H1 (cell line): ENCODE measurements at regions not wholly inside any gene's neighbourhood (a gene's known extent, or its start where the extent isn't known, plus 50 kb on each side); places are given as distances from the start of the nearest gene placed in this dataset.

Experiments used
- CTCF ChIA-PET: fragments of 300-600 bp; sonication (Branson Sonifier 250); formaldehyde crosslinking; loops from one replicate; lab custom pipeline; 2021; ENCODE audit not compliant: partially characterized antibody; lab: Charles Lee
- POLR2A ChIA-PET: fragments of 300-600 bp; sonication (Branson Sonifier 250); formaldehyde crosslinking; loops from one replicate; lab custom pipeline; 2021; ENCODE audit warnings: inconsistent platforms; ENCODE audit not compliant: partially characterized antibody; lab: Charles Lee
- DNase-seq, 2 experiments: peaks; one replicate each; pipeline versions ENCODE4 v3.0.0 to v3.0.0-alpha.2; 2010 to 2022; ENCODE audit warnings: low spot score in 2 of 2, low read depth in 1 of 2, mixed read lengths in 1 of 2
- FAIRE-seq: peaks from 2 replicates; lab custom pipeline; 2011; peaks lifted over from hg19 to GRCh38; lab: Jason Lieb, UNC
- H2AFZ ChIP-seq: 2 replicates; pipeline ENCODE4 v1.8.1; 2012; ENCODE audit warnings: low read length, inconsistent platforms
- H2AK5ac ChIP-seq: 2 replicates; pipeline ENCODE4 v1.6.1; 2013; ENCODE audit warnings: low read depth, low read length
- H2BK120ac ChIP-seq: replicated peaks from 2 replicates; pipeline ENCODE3; 2013; ENCODE audit warnings: low read depth, low read length, inconsistent platforms
- H2BK12ac ChIP-seq: 2 replicates; pipeline ENCODE4 v1.6.1; 2013; ENCODE audit warnings: low read depth, low read length
- H2BK15ac ChIP-seq: 2 replicates; pipeline ENCODE4 v1.6.1; 2013; ENCODE audit warnings: low read length
- H2BK20ac ChIP-seq: 2 replicates; pipeline ENCODE4 v1.6.1; 2013; ENCODE audit warnings: low read length
- H2BK5ac ChIP-seq: 2 replicates; pipeline ENCODE4 v1.6.1; 2013; ENCODE audit warnings: low read depth, low read length
- H3K14ac ChIP-seq: 2 replicates; pipeline ENCODE4 v1.6.1; 2013; ENCODE audit warnings: inconsistent platforms; ENCODE audit not compliant: insufficient read length
- H3K18ac ChIP-seq: 2 replicates; pipeline ENCODE4 v1.6.1; 2013; ENCODE audit warnings: low read length; ENCODE audit errors: extremely low read depth
- H3K23ac ChIP-seq: 2 replicates; pipeline ENCODE4 v1.6.1; 2013; ENCODE audit warnings: inconsistent platforms; ENCODE audit not compliant: insufficient read length
- H3K23me2 ChIP-seq: 2 replicates; pipeline ENCODE4 v1.6.1; 2013; ENCODE audit warnings: low read depth, low read length
- H3K27ac ChIP-seq: 2 replicates; pipeline ENCODE4 v1.6.1; 2011; ENCODE audit warnings: low read depth, low read length, inconsistent platforms
- H3K27me3 ChIP-seq, 4 experiments: replicated peaks in 1 of 4; 1 replicate in 1 of 4; 2 replicates in 3 of 4; pipeline versions ENCODE4 v1.6.1 to v1.8.1; 2011 to 2013; ENCODE audit warnings: low read length in 3 of 4, mild to moderate bottlenecking in 3 of 4, inconsistent platforms in 2 of 4, mixed read lengths in 2 of 4, moderate library complexity in 1 of 4; ENCODE audit not compliant: control insufficient read depth in 3 of 4, insufficient read depth in 3 of 4; ENCODE audit errors: extremely low read depth in 1 of 4
- H3K36me3 ChIP-seq, 4 experiments: 2 replicates each; pipeline versions ENCODE4 v1.6.1 to v1.8.1; 2011 to 2013; ENCODE audit warnings: mild to moderate bottlenecking in 4 of 4, low read length in 3 of 4, moderate library complexity in 2 of 4, control low read depth in 1 of 4, inconsistent platforms in 1 of 4; ENCODE audit not compliant: insufficient read depth in 4 of 4, control insufficient read depth in 2 of 4
- H3K4ac ChIP-seq: replicated peaks from 2 replicates; pipeline ENCODE3; 2013; ENCODE audit warnings: low read length, low read depth, mixed read lengths, inconsistent platforms; ENCODE audit not compliant: insufficient read length
- H3K4me1 ChIP-seq, 4 experiments: replicated peaks in 1 of 4; 1 replicate in 1 of 4; 2 replicates in 3 of 4; pipeline versions ENCODE4 v1.6.1 to v1.8.1; 2011 to 2013; ENCODE audit warnings: low read length in 3 of 4, inconsistent platforms in 2 of 4, mixed read lengths in 1 of 4; ENCODE audit not compliant: insufficient read depth in 4 of 4, control insufficient read depth in 3 of 4
- H3K4me2 ChIP-seq, 2 experiments: 2 replicates each; pipeline versions ENCODE4 v1.6.1 to v1.8.1; 2011 to 2013; ENCODE audit warnings: low read depth in 2 of 2, low read length in 2 of 2, control low read depth in 1 of 2, inconsistent platforms in 1 of 2, mild to moderate bottlenecking in 1 of 2; ENCODE audit not compliant: insufficient read depth in 1 of 2
- H3K4me3 ChIP-seq, 4 experiments: fragments of 200-600, 300-600 bp in 1 of 4; sonication (generic), shearing (Covaris generic), sonication (Bioruptor Twin) in 1 of 4; 2 replicates each; pipeline versions ENCODE4 v1.5.1 to v1.8.1; 2011 to 2016; ENCODE audit warnings: low read length in 4 of 4, low read depth in 3 of 4, control low read depth in 2 of 4, inconsistent platforms in 2 of 4, mild to moderate bottlenecking in 2 of 4, mixed read lengths in 1 of 4, moderate library complexity in 1 of 4; ENCODE audit not compliant: insufficient read depth in 2 of 4; ENCODE audit errors: extremely low read depth in 1 of 4
- H3K56ac ChIP-seq: replicated peaks from 2 replicates; pipeline ENCODE3; 2013; ENCODE audit warnings: low read depth, mild to moderate bottlenecking, mixed read lengths, low read length, inconsistent platforms; ENCODE audit not compliant: insufficient read length
- H3K79me1 ChIP-seq: 2 replicates; pipeline ENCODE4 v1.6.1; 2013; ENCODE audit warnings: low read depth, low read length, control low read depth
- H3K79me2 ChIP-seq, 2 experiments: 2 replicates each; pipeline versions ENCODE4 v1.6.1 to v1.8.1; 2012 to 2013; ENCODE audit warnings: low read length in 2 of 2, mild to moderate bottlenecking in 2 of 2, inconsistent platforms in 1 of 2; ENCODE audit not compliant: insufficient read depth in 2 of 2, control insufficient read depth in 1 of 2
- H3K9ac ChIP-seq, 4 experiments: replicated peaks in 1 of 4; 1 replicate in 1 of 4; 2 replicates in 3 of 4; pipeline versions ENCODE4 v1.6.1 to v1.8.1; 2011 to 2013; ENCODE audit warnings: low read depth in 3 of 4, low read length in 3 of 4, control low read depth in 2 of 4, mild to moderate bottlenecking in 2 of 4, moderate library complexity in 2 of 4, inconsistent platforms in 1 of 4; ENCODE audit errors: extremely low read depth in 1 of 4
- H3K9me3 ChIP-seq, 2 experiments: 2 replicates each; pipeline versions ENCODE4 v1.6.1 to v1.8.1; 2012 to 2013; ENCODE audit warnings: mild to moderate bottlenecking in 2 of 2, moderate library complexity in 2 of 2, control low read depth in 1 of 2, inconsistent platforms in 1 of 2, low read depth in 1 of 2, low read length in 1 of 2, mixed read lengths in 1 of 2; ENCODE audit not compliant: insufficient read depth in 2 of 2
- H4K20me1 ChIP-seq, 2 experiments: replicated peaks in 1 of 2; 2 replicates each; pipeline versions ENCODE3 to v1.8.1; 2011 to 2013; ENCODE audit warnings: inconsistent platforms in 2 of 2, low read length in 2 of 2, mild to moderate bottlenecking in 1 of 2; ENCODE audit not compliant: insufficient read depth in 2 of 2, control insufficient read depth in 1 of 2
- H4K5ac ChIP-seq: 2 replicates; pipeline ENCODE4 v1.6.1; 2013; ENCODE audit warnings: low read length, low read depth, mixed read lengths, inconsistent platforms; ENCODE audit not compliant: insufficient read length
- H4K8ac ChIP-seq: 2 replicates; pipeline ENCODE4 v1.8.0; 2013; ENCODE audit warnings: mild to moderate bottlenecking, moderate library complexity, low read length, inconsistent platforms; ENCODE audit not compliant: insufficient read depth; ENCODE audit errors: extremely low read depth
- H4K91ac ChIP-seq: replicated peaks from 2 replicates; pipeline ENCODE3; 2013; ENCODE audit warnings: low read length, mixed read lengths, inconsistent platforms; ENCODE audit not compliant: insufficient read length
- ATF2 ChIP-seq: IDR thresholded peaks from 2 replicates; pipeline ENCODE4 v1.6.1; 2012; ENCODE audit warnings: low read length, inconsistent platforms
- CHD1 ChIP-seq: IDR thresholded peaks from 2 replicates; pipeline ENCODE4 v1.6.1; 2012; ENCODE audit warnings: low read depth, low read length, improper control_type of control experiment
- EP300 ChIP-seq, 2 experiments: IDR thresholded peaks; 1 replicate in 1 of 2; 2 replicates in 1 of 2; pipeline ENCODE4 v1.6.1; 2011 to 2012; ENCODE audit warnings: low read depth in 2 of 2, low read length in 2 of 2, mild to moderate bottlenecking in 2 of 2, borderline replicate concordance in 1 of 2, inconsistent platforms in 1 of 2, moderate library complexity in 1 of 2
- KDM4A ChIP-seq: IDR thresholded peaks from one replicate; pipeline ENCODE4 v1.7.1; 2012; ENCODE audit warnings: low read depth, mild to moderate bottlenecking, moderate library complexity, low read length, inconsistent platforms; ENCODE audit not compliant: severe bottlenecking
- MAFK ChIP-seq: IDR thresholded peaks from 2 replicates; pipeline ENCODE4 v1.6.1; 2012; ENCODE audit warnings: low read depth, mild to moderate bottlenecking, improper control_type of control experiment, low read length
- NRF1 ChIP-seq: IDR thresholded peaks from 2 replicates; pipeline ENCODE4 v1.6.1; 2011; ENCODE audit warnings: mild to moderate bottlenecking, low read depth, low read length, improper control_type of control experiment
- RBBP5 ChIP-seq: IDR thresholded peaks from 2 replicates; pipeline ENCODE4 v1.7.1; 2012; ENCODE audit warnings: low read depth, mild to moderate bottlenecking, inconsistent platforms, low read length, moderate library complexity, borderline replicate concordance
- SIN3A ChIP-seq, 2 experiments: IDR thresholded peaks in 1 of 2; conservative IDR thresholded peaks in 1 of 2; 2 replicates each; pipeline ENCODE4 v1.6.1; 2011 to 2012; ENCODE audit warnings: low read length in 2 of 2, improper control_type of control experiment in 1 of 2, low read depth in 1 of 2, mild to moderate bottlenecking in 1 of 2
- SP4 ChIP-seq: IDR thresholded peaks from 2 replicates; pipeline ENCODE4 v1.6.1; 2012; ENCODE audit warnings: low read length, inconsistent platforms
- TAF7 ChIP-seq: optimal IDR thresholded peaks from 2 replicates; pipeline ENCODE3; 2011; ENCODE audit warnings: low read depth, mild to moderate bottlenecking, inconsistent platforms, low read length, moderate library complexity, borderline replicate concordance
- TBP ChIP-seq: IDR thresholded peaks from 2 replicates; pipeline ENCODE4 v1.6.1; 2011; ENCODE audit warnings: low read depth, low read length, improper control_type of control experiment
- TCF12 ChIP-seq: IDR thresholded peaks from 2 replicates; pipeline ENCODE4 v1.6.1; 2011; ENCODE audit warnings: low read depth, mild to moderate bottlenecking, low read length
- TEAD4 ChIP-seq: IDR thresholded peaks from 2 replicates; pipeline ENCODE4 v1.6.1; 2012; ENCODE audit warnings: low read depth, low read length, inconsistent platforms, mixed read lengths
- ZNF274 ChIP-seq: IDR thresholded peaks from 2 replicates; pipeline ENCODE4 v1.7.0; 2012; ENCODE audit warnings: low read length, borderline replicate concordance; ENCODE audit errors: extremely low read depth
- WGBS, 2 experiments: shearing (Covaris generic) in 1 of 2; methylation state at CpG; one replicate each; pipeline versions ENCODE4 v1.1.6 to v1.1.7; 2013 to 2015; ENCODE audit warnings: low lambda C conversion rate in 2 of 2, mixed read lengths in 2 of 2, inconsistent platforms in 1 of 2, low coverage in 1 of 2, missing lambda C conversion rate in 1 of 2; ENCODE audit not compliant: insufficient replicate concordance in 2 of 2, insufficient coverage in 1 of 2, insufficient read length in 1 of 2; ENCODE audit errors: extremely low coverage in 1 of 2, missing lambda C conversion rate in 1 of 2; 5-methylcytosine and 5-hydroxymethylcytosine counted together

GRCh38 chr10:4062751-4063150, 277.7 kb upstream of the KLF6 start:
- FAIRE-seq, result no peak
- DNase-seq, result no peak
- Histone ChIP-seq H3K23me2 (no peaks in the 10 kb centered on the region), H3K4me3 (no peak overlapping the region), H4K5ac (no peak overlapping the region), H2BK5ac (no peak overlapping the region), H3K79me2 (no peaks in the 10 kb centered on the region), H3K4me1 (no peaks in the 10 kb centered on the region), H3K36me3 (no peaks in the 10 kb centered on the region), H2BK12ac (no peak overlapping the region), H3K4me2 (no peak overlapping the region), H4K20me1 (no peaks in the 10 kb centered on the region), H2AFZ (no peak overlapping the region), H3K9me3 (no peaks in the 10 kb centered on the region), H2BK15ac (no peak overlapping the region), H3K27me3 (no peaks in the 10 kb centered on the region), H3K23ac (no peak overlapping the region), H2BK120ac (no peak overlapping the region), H3K18ac (no peak overlapping the region), H3K56ac (no peak overlapping the region), H4K8ac (no peak overlapping the region), H3K14ac (no peak overlapping the region), H2BK20ac (no peak overlapping the region), H4K91ac (no peak overlapping the region), H3K4ac (no peak overlapping the region), H3K9ac (no peak overlapping the region), H3K79me1 (no peaks in the 10 kb centered on the region), H2AK5ac (no peak overlapping the region), H3K27ac (no peak overlapping the region)
- ChIA-PET POLR2A (no interaction called here), CTCF (no interaction called here)
- 100% methylated on average over 5 of the region's 6 CpGs; no CpG with 5 or more reads in 1 of the 2 experiments for WGBS, 2 experiments
- TF ChIP-seq CHD1 (no peak), NRF1 (no peak), TCF12 (no peak), KDM4A (no peak), TEAD4 (no peak), TBP (no peak), SIN3A (conservative IDR thresholded peaks at IDR 0.05 in 1 of 2, IDR thresholded peaks at IDR 0.05 in 1 of 2; ENCODE audit: low read depth in 1 of 2, low read length in 2 of 2) (no peak), EP300 (IDR thresholded peaks at IDR 0.05; ENCODE audit: borderline replicate concordance in 1 of 2, low read depth in 2 of 2, low read length in 2 of 2) (no peak), MAFK (no peak), ZNF274 (no peak), RBBP5 (no peak), SP4 (no peak), TAF7 (no peak), ATF2 (no peak)
